Hematopoietic multipotent progenitor cell treated with erythropoietin and hydrocortisone succinate and interleukin-3 and kit ligand, for 15 days (in vitro differentiated cells): ENCODE measurements at regions not wholly inside any gene's neighbourhood (a gene's known extent, or its start where the extent isn't known, plus 50 kb on each side); places are given as distances from the start of the nearest gene placed in this dataset.
"Not testable (repeated sequence)": the region's sequence is repeated elsewhere in the genome, so short reads cannot be mapped to it uniquely, and the experiment has no call there.

Source experiments
- DNase-seq: peaks from one replicate; pipeline ENCODE4 v3.0.0-alpha.2; 2015; ENCODE audit warnings: low spot score

GRCh38 chr7:37546677-37547076, 98.0 kb upstream of the ELMO1 start:
- DNase-seq = no peak

GRCh38 chr7:37549076-37549931, 100.6 kb upstream of the ELMO1 start:
- DNase-seq = no peak

- no peak for DNase-seq
Measured at GRCh38 chr7:37550426-37550825, 101.8 kb upstream of the ELMO1 start.

DNA sequence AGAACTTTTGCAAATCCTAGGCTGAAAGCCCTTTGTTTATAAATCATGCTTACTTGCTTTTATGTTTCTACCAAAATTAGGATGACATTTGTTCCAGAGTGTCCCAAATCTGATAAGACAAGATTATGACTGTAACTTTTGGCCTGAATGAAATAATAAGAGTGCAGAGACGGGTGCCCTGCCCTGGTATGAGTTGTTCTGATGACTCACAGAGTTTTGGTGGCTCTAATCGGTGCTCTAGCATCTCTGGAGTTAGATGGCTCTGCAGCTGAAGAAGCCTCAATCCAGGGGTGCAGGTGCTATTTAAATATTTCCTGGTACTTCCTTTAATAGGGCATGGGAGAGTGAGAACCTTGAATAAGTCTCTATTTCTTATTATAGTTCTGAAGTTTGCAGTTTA, 102.2 kb upstream of the ELMO1 start:
- no peak for DNase-seq

- no peak for DNase-seq
Measured at GRCh38 chr7:37552030-37552429, 103.4 kb upstream of the ELMO1 start.

DNA sequence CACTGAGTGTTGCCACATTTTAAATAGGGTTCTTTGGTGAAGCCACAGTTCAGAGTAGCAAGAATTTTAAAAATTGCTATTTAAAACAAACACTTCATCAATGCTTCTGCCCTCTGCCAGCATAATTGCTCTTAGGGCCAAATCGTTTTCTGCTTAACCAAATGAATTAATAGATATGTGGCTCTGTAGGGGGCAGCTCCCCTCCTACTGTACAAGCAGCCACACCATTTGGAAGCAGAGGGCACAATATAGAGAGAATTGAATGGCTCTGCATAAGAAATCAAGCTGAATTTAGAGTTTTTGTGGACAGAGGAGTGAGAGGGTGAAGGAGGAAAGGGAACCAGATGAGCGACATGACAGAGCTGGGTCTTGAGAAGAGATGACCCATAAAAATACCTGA, 103.8 kb upstream of the ELMO1 start:
- DNase-seq = not testable (repeated sequence)

- no peak for DNase-seq
Measured at GRCh38 chr7:37555528-37555927, 106.9 kb upstream of the ELMO1 start.

- no peak for DNase-seq
Measured at GRCh38 chr7:37557571-37558209, 109.0 kb upstream of the ELMO1 start.

DNA sequence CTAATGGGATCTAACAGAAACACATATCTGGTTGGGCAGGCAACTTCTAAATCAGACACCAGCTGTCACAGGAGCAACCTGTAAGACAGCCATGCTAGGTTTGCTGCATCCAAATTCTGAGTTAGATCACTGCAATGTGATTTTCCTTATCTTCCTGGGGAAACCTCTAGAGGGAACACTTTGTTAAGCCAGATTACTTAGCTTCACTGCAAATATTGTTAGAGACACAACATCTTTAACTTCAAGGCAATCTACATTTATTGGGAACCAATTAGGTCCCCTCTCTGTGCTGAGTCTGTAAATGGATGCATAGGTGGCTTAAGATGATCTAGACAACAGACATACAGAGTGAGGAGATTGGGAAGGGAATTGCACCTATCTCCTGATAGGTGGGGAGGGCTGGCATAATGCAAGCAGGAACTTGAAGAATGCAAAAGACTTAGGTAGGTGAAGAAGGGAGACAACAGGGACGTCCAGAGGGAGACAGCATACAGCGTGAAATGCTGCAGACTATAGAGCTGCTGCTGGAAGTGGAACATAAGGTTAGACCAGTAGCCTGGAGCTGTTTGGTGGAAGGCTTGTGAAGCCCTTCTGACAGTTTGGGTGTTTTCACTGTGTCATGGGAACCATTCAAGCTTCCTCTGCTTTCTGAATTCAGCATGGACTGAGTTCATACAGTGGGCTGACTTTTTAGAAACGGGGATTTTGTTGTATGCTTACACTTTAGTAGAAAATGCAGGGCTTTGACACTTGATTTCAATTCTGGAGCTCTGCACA, 109.8 kb upstream of the ELMO1 start:
- no peak for DNase-seq

- no peak for DNase-seq
Measured at GRCh38 chr7:37570145-37570544, 113.4 kb upstream of the GPR141 start.

DNA sequence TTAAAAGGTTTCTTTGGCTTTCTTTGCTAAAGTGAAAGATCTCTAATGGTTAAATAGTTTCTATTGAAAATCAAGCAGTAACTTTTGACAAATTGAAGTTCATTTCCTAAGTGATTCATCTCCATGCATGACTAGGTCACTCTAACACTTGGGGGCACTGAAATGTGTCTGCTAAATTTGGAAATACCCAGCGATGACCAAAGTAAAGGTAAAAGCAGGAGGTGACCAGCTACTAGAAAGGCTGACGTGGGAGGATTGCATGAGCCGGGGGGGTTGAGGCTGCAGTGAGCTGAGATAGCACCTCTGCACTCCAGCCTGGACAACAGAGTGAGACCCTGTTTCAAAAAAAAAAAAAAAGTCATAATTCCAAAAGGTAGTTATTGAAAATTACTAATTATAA, 111.8 kb upstream of the GPR141 start:
- DNase-seq = no peak

- no peak for DNase-seq
Measured at GRCh38 chr7:37577412-37577811, 106.2 kb upstream of the GPR141 start.

- no peak for DNase-seq
Measured at GRCh38 chr7:37577901-37578300, 105.7 kb upstream of the GPR141 start.

- DNase-seq = no peak
Measured at GRCh38 chr7:37578350-37578749, 105.2 kb upstream of the GPR141 start.

GRCh38 chr7:37580376-37580775, 103.2 kb upstream of the GPR141 start:
- DNase-seq = no peak

DNA sequence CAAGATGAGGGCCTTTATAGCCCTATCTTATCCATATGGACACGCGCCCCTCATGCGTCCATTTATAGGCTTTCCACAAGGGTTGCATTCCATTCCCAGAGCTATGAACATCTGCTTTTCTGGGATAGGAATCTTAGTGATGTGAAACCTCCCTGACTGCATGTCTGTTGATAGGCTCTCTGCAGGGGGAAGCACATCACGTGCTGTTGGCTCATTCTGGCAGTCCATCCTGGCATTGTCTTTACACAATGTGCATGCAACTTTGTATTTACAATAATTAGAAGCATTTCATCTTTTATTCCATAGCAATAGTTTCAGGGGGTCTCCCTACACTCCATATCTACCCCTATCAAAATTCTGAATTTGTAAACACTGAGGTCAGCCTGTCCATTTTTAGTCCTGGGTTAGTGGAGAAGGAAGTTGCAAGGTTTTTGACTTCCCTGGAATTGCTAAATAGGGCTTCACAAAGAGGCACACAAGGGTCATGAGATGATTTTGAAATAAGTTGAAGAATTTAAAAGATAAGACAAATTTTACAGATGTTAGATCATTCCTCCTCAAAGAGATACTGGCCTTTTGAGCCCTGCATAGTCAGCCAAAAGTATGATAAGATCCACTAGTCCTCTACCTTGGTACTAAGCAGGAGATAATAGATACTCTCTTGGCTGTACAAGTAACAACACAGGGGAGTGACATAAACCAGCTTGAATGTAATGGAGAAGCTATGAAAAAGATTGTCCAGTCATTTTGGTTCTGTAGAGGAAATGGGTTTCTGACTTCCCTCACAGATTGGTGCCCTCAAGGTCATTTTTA, 98.7 kb upstream of the GPR141 start:
- DNase-seq = not testable (repeated sequence)

- no peak for DNase-seq
Measured at GRCh38 chr7:37590824-37591223, 92.7 kb upstream of the GPR141 start.

DNA sequence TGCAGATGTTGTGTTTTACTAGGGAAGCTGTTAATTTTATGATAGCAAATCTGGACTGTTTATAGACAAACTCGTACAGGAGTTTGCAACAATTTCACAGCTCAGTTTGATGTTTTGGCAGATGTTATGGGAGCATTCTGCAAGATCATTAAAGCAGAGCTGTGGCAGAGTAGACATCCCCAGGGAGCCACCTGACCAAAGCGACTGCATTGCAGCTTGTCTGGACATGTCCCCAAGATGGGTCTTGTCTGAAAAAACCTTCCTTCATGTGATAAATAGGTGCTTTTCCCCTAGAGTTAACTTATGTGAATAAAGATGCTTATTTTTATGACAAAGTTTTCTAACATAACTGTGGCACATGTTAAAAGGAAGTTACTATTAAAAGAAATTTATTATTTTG, 91.2 kb upstream of the GPR141 start:
- no peak for DNase-seq

- no peak for DNase-seq
Measured at GRCh38 chr7:37594602-37595001, 89.0 kb upstream of the GPR141 start.

GRCh38 chr7:37598824-37599223, 84.7 kb upstream of the GPR141 start:
- peak; percentile 2 for DNase-seq

GRCh38 chr7:37601321-37601720, 82.2 kb upstream of the GPR141 start:
- DNase-seq = no peak

GRCh38 chr7:37604078-37604477, 79.5 kb upstream of the GPR141 start:
- DNase-seq = no peak
